RWPE2 (cell line): ENCODE measurements at regions not wholly inside any gene's neighbourhood (a gene's known extent, or its start where the extent isn't known, plus 50 kb on each side); places are given as distances from the start of the nearest gene placed in this dataset.

Experiments used
- ATAC-seq: fragments of 200-7000 bp; cut with Tn5 transposase; 3 replicates; pipeline ENCODE4 v1.9.1; 2021; ENCODE audit warnings: low read depth
- DNase-seq: peaks from one replicate; pipeline ENCODE4 v3.0.0-alpha.2; 2020; ENCODE audit warnings: low spot score
- H3K27ac ChIP-seq: fragments of 450-650 bp; 2 replicates; pipeline ENCODE4 v1.5.1; 2017; ENCODE audit warnings: mild to moderate bottlenecking; ENCODE audit not compliant: poor library complexity, severe bottlenecking
- H3K27me3 ChIP-seq: fragments of 250-450 bp; sonication (Bioruptor Pico); 2 replicates; pipeline ENCODE4 v1.5.1; 2021; ENCODE audit warnings: mild to moderate bottlenecking, moderate library complexity; ENCODE audit not compliant: insufficient read depth, poor library complexity, severe bottlenecking
- H3K36me3 ChIP-seq: fragments of 250-450 bp; sonication (Bioruptor Pico); 2 replicates; pipeline ENCODE4 v1.5.1; 2020; ENCODE audit warnings: low read depth, mild to moderate bottlenecking, moderate library complexity
- H3K4me1 ChIP-seq: fragments of 250-450 bp; sonication (Bioruptor Pico); 2 replicates; pipeline ENCODE4 v1.5.1; 2021; ENCODE audit warnings: mild to moderate bottlenecking, moderate library complexity; ENCODE audit not compliant: insufficient read depth, poor library complexity, severe bottlenecking
- H3K4me3 ChIP-seq: fragments of 250-450 bp; sonication (Bioruptor Pico); 2 replicates; pipeline ENCODE4 v1.5.1; 2021; ENCODE audit warnings: mild to moderate bottlenecking, moderate library complexity; ENCODE audit not compliant: severe bottlenecking
- H3K9me3 ChIP-seq: fragments of 250-450 bp; sonication (Bioruptor Pico); 2 replicates; pipeline ENCODE4 v1.5.1; 2021; ENCODE audit warnings: mild to moderate bottlenecking, moderate library complexity; ENCODE audit not compliant: severe bottlenecking
- CTCF ChIP-seq: fragments of 450-650 bp; IDR thresholded peaks from one replicate; pipeline ENCODE4 v1.5.1; 2017; ENCODE audit warnings: mild to moderate bottlenecking, moderate library complexity; ENCODE audit not compliant: poor library complexity, severe bottlenecking

GRCh38 chr6:87995461-87995860, 52.2 kb upstream of the SPACA1 start:
- no peak for DNase-seq
- Histone ChIP-seq H3K27ac (no peak overlapping the region), H3K27me3 (no peaks in the 10 kb centered on the region), H3K4me1 (no peaks in the 10 kb centered on the region), H3K9me3 (no peaks in the 10 kb centered on the region), H3K4me3 (no peak overlapping the region), H3K36me3 (no peaks in the 10 kb centered on the region)
- no peak for ATAC-seq
- TF ChIP-seq CTCF: no peak

GRCh38 chr6:87993356-87993755, 54.3 kb upstream of the SPACA1 start:
- Histone ChIP-seq H3K4me3 (no peak overlapping the region), H3K27me3 (no peaks in the 10 kb centered on the region), H3K4me1 (no peaks in the 10 kb centered on the region), H3K27ac (no peak overlapping the region), H3K36me3 (no peaks in the 10 kb centered on the region), H3K9me3 (no peaks in the 10 kb centered on the region)
- DNase-seq: no peak
- ATAC-seq: no peak
- no peak for TF ChIP-seq CTCF

- Histone ChIP-seq H3K36me3 (no peaks in the 10 kb centered on the region), H3K27me3 (peaks cover 3% of the 10 kb centered on the region), H3K4me3 (no peak overlapping the region), H3K27ac (no peak overlapping the region), H3K9me3 (no peaks in the 10 kb centered on the region), H3K4me1 (no peaks in the 10 kb centered on the region)
- no peak for ATAC-seq
- DNase-seq: no peak
- no peak for TF ChIP-seq CTCF
Measured at GRCh38 chr6:87990871-87991270, 56.8 kb upstream of the SPACA1 start.

- no peak for DNase-seq
- Histone ChIP-seq H3K4me3 (no peak overlapping the region), H3K27ac (no peak overlapping the region), H3K36me3 (no peaks in the 10 kb centered on the region), H3K4me1 (no peaks in the 10 kb centered on the region), H3K27me3 (peaks cover under 1% of the 10 kb centered on the region), H3K9me3 (no peaks in the 10 kb centered on the region)
- TF ChIP-seq CTCF: no peak
- no peak for ATAC-seq
Measured at GRCh38 chr6:87982134-87982533, 65.5 kb upstream of the SPACA1 start.

DNA sequence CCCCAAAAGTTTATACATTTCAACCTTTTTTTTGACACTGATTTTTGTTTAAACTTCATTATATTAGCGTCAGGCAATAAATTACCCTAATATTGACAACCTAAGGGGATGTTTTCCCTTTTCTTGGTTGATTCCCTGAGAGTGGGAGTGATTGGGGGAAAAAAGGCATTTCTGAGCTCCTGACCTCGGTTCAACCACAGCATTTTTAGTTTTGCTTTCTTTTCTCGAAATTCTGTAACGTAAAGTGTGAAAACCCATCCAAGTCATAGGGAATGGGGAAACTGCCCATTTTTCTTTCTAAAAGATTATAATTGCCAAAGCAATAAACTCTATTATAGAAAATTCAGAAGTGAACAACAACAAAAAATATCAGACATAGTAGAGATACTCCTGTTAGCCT, 67.9 kb upstream of the SPACA1 start:
- Histone ChIP-seq H3K36me3 (no peaks in the 10 kb centered on the region), H3K4me1 (no peaks in the 10 kb centered on the region), H3K9me3 (no peaks in the 10 kb centered on the region), H3K27me3 (no peaks in the 10 kb centered on the region), H3K27ac (no peak overlapping the region), H3K4me3 (no peak overlapping the region)
- no peak for TF ChIP-seq CTCF
- DNase-seq (no peak), ATAC-seq (no peak)
